Neural cell (in vitro differentiated cells): ENCODE measurements at regions not wholly inside any gene's neighbourhood (a gene's known extent, or its start where the extent isn't known, plus 50 kb on each side); places are given as distances from the start of the nearest gene placed in this dataset.

Experiments used
- H2AFZ ChIP-seq: fragments of 200-600, 300-800 bp; sonication (generic), shearing (Covaris generic); 2 replicates; pipeline ENCODE4 v1.6.0; 2014; ENCODE audit warnings: low read depth, mild to moderate bottlenecking, antibody characterized with exemption, low read length, moderate library complexity
- H3F3A ChIP-seq: fragments of 200-600 bp; shearing (Covaris generic); 2 replicates; pipeline ENCODE4 v1.6.1; 2016; ENCODE audit warnings: mild to moderate bottlenecking, moderate library complexity, mixed read lengths, antibody characterized with exemption, low read length; ENCODE audit not compliant: insufficient read depth, poor library complexity, severe bottlenecking
- H3K27ac ChIP-seq: fragments of 200-600, 300-800 bp; sonication (generic), shearing (Covaris generic); 2 replicates; pipeline ENCODE4 v1.5.1; 2014; ENCODE audit warnings: mild to moderate bottlenecking, low read length, moderate library complexity
- H3K27me3 ChIP-seq: fragments of 300-800, 200-600 bp; sonication (generic), shearing (Covaris generic); 2 replicates; pipeline ENCODE4 v1.6.0; 2014; ENCODE audit warnings: mild to moderate bottlenecking, low read depth, low read length, moderate library complexity; ENCODE audit not compliant: insufficient read depth
- H3K36me3 ChIP-seq: fragments of 300-800, 200-600 bp; sonication (generic), shearing (Covaris generic); 2 replicates; pipeline ENCODE4 v1.5.1; 2014; ENCODE audit warnings: mild to moderate bottlenecking, antibody characterized with exemption, low read length, moderate library complexity; ENCODE audit not compliant: insufficient read depth
- H3K4me2 ChIP-seq: fragments of 300-800, 200-600 bp; sonication (generic), shearing (Covaris generic); 2 replicates; pipeline ENCODE4 v1.6.0; 2014; ENCODE audit warnings: mild to moderate bottlenecking, low read length
- H3K4me3 ChIP-seq: fragments of 300-800, 200-600 bp; sonication (generic), shearing (Covaris generic); 2 replicates; pipeline ENCODE4 v1.5.1; 2014; ENCODE audit warnings: mild to moderate bottlenecking, low read length, moderate library complexity
- H3K79me2 ChIP-seq: fragments of 200-600 bp; shearing (Covaris generic); replicated peaks from 2 replicates; pipeline ENCODE4 v1.6.0; 2014; ENCODE audit warnings: mild to moderate bottlenecking, low read length, moderate library complexity; ENCODE audit not compliant: insufficient read depth
- H3K9ac ChIP-seq: fragments of 300-800, 200-600 bp; sonication (generic), shearing (Covaris generic); 2 replicates; pipeline ENCODE4 v1.6.1; 2016; ENCODE audit warnings: mild to moderate bottlenecking, low read length, mixed read lengths
- H3K9me2 ChIP-seq: fragments of 200-600 bp; shearing (Covaris generic); 2 replicates; pipeline ENCODE4 v1.6.1; 2016; ENCODE audit warnings: mild to moderate bottlenecking, low read length, mixed read lengths; ENCODE audit not compliant: insufficient read depth
- H3K9me3 ChIP-seq: fragments of 200-600, 300-800 bp; sonication (generic), shearing (Covaris generic); 2 replicates; pipeline ENCODE4 v1.6.1; 2016; ENCODE audit warnings: mild to moderate bottlenecking, mixed run types, low read length, moderate library complexity, mixed read lengths
- H4K20me1 ChIP-seq: fragments of 200-600 bp; shearing (Covaris generic); 2 replicates; pipeline ENCODE4 v1.6.1; 2016; ENCODE audit warnings: mild to moderate bottlenecking, mixed run types; ENCODE audit not compliant: insufficient read depth
- CTCF ChIP-seq: fragments of 450-650 bp; IDR thresholded peaks from 2 replicates; pipeline ENCODE4 v1.5.1; 2014; ENCODE audit warnings: antibody characterized with exemption, mild to moderate bottlenecking, moderate library complexity; ENCODE audit not compliant: poor library complexity, severe bottlenecking
- EP300 ChIP-seq: fragments of 450-650 bp; conservative IDR thresholded peaks from 2 replicates; pipeline ENCODE4 v1.6.1; 2014; ENCODE audit warnings: antibody characterized with exemption, mild to moderate bottlenecking, moderate library complexity; ENCODE audit not compliant: poor library complexity, severe bottlenecking
- EZH2 ChIP-seq: fragments of 200-600, 300-800 bp; shearing (Covaris generic), sonication (generic); IDR thresholded peaks from 2 replicates; pipeline ENCODE4 v1.6.1; 2014; ENCODE audit warnings: antibody characterized with exemption, low read length, borderline replicate concordance, mild to moderate bottlenecking; ENCODE audit not compliant: insufficient read depth, poor library complexity, severe bottlenecking
- MXI1 ChIP-seq: fragments of 450-650 bp; conservative IDR thresholded peaks from 2 replicates; pipeline ENCODE4 v1.6.1; 2014; ENCODE audit warnings: antibody characterized with exemption, mild to moderate bottlenecking; ENCODE audit not compliant: poor library complexity, severe bottlenecking
- POLR2AphosphoS5 ChIP-seq: IDR thresholded peaks from 2 replicates; pipeline ENCODE4 v1.6.1; 2012
- RAD21 ChIP-seq: fragments of 450-650 bp; conservative IDR thresholded peaks from 2 replicates; pipeline ENCODE4 v1.6.1; 2014; ENCODE audit warnings: antibody characterized with exemption, mild to moderate bottlenecking, moderate library complexity
- SMC3 ChIP-seq: fragments of 450-650 bp; conservative IDR thresholded peaks from 2 replicates; pipeline ENCODE4 v1.6.1; 2014; ENCODE audit warnings: antibody characterized with exemption, mild to moderate bottlenecking, moderate library complexity; ENCODE audit not compliant: poor library complexity
- TAF1 ChIP-seq: IDR thresholded peaks from 2 replicates; pipeline ENCODE4 v1.6.1; 2012; ENCODE audit warnings: low read depth
- TF ChIP-seq, protein P1 (sequence below): IDR thresholded peaks from 2 replicates; pipeline ENCODE4 v1.6.1; 2012; ENCODE audit warnings: borderline replicate concordance

GRCh38 chr18:38386146-38386545 lies 820.5 kb upstream of the CELF4 start:
- Histone ChIP-seq H3K36me3 (no peaks in the 10 kb centered on the region), H3K27ac (no peak overlapping the region), H3K9me2 (no peaks in the 10 kb centered on the region), H4K20me1 (no peaks in the 10 kb centered on the region), H3K27me3 (no peaks in the 10 kb centered on the region), H3K9me3 (no peaks in the 10 kb centered on the region), H3K4me3 (no peak overlapping the region), H3K4me2 (no peak overlapping the region), H3F3A (no peaks in the 10 kb centered on the region), H2AFZ (no peak overlapping the region), H3K79me2 (no peaks in the 10 kb centered on the region), H3K9ac (no peak overlapping the region)
- TF ChIP-seq EP300 (no peak), SMC3 (no peak), TAF1 (no peak), POLR2AphosphoS5 (no peak)

DNA sequence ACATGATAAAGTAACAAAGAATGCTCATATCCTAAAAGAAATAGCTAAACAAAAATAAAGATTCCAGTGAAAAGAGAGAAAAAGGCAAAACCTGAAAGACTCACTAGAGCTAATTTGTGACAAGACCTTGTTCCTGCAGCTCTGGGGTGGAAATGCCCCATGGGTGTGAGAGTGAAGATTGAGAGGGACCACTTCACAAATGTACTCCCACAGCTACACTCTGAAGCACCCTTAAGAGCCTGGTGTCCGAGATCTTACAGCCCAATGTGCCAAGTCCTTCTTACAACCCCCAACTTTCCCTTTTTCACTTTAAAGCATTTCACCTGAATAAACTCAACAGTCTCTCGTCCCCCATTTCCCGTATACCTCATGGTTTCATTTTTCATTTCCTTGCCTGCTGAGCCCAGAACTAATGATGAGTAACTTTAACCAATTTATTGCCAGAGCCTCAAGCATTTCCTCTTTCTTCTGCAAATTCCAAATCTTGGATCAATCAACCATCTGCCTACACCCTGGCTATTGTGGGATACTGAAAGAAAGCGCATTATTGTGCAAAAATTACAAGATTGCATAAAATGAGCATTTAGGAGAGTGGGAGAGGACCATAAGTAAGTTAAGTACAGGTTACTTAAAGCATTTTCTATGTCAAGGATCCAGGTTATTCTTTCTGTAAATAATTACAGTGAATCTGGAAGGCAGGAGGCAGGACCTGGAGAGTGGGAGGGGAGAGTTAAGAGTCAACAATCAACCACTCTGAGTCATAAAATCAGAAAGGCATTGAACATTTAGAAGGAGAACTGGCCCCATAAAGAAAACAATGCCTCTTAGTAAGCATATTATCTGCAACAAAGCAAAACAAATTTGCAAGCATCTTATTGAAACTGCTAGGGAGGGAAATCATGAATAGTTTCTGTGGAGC lies 804.4 kb upstream of the CELF4 start:
- Histone ChIP-seq H3K79me2 (no peaks in the 10 kb centered on the region), H4K20me1 (no peaks in the 10 kb centered on the region), H2AFZ (no peak overlapping the region), H3K4me2 (no peak overlapping the region), H3K9me2 (no peaks in the 10 kb centered on the region), H3K4me3 (no peak overlapping the region), H3K27me3 (no peaks in the 10 kb centered on the region), H3K9me3 (no peaks in the 10 kb centered on the region), H3K27ac (no peak overlapping the region), H3F3A (no peaks in the 10 kb centered on the region), H3K36me3 (no peaks in the 10 kb centered on the region), H3K9ac (no peak overlapping the region)
- TF ChIP-seq POLR2AphosphoS5 (no peak), TAF1 (no peak), MXI1 (no peak), EZH2 (no peak), RAD21 (no peak), EP300 (no peak), SMC3 (no peak)

GRCh38 chr18:38368886-38369285 lies 803.3 kb upstream of the CELF4 start:
- H4K20me1 ChIP-seq: no peaks in the 10 kb centered on the region
- H3K9me2 ChIP-seq: no peaks in the 10 kb centered on the region
- H3K9me3 ChIP-seq: no peaks in the 10 kb centered on the region
- no peaks in the 10 kb centered on the region for H3F3A ChIP-seq
- H2AFZ ChIP-seq: no peak overlapping the region
- no peaks in the 10 kb centered on the region for H3K36me3 ChIP-seq
- H3K4me3 ChIP-seq: no peak overlapping the region
- H3K27me3 ChIP-seq: no peaks in the 10 kb centered on the region
- H3K4me2 ChIP-seq: no peak overlapping the region
- TF ChIP-seq RAD21 (no peak), CTCF (no peak), MXI1 (no peak), SMC3 (no peak), EZH2 (no peak), EP300 (no peak), TAF1 (no peak), POLR2AphosphoS5 (no peak)
- TF ChIP-seq, protein P1, sequence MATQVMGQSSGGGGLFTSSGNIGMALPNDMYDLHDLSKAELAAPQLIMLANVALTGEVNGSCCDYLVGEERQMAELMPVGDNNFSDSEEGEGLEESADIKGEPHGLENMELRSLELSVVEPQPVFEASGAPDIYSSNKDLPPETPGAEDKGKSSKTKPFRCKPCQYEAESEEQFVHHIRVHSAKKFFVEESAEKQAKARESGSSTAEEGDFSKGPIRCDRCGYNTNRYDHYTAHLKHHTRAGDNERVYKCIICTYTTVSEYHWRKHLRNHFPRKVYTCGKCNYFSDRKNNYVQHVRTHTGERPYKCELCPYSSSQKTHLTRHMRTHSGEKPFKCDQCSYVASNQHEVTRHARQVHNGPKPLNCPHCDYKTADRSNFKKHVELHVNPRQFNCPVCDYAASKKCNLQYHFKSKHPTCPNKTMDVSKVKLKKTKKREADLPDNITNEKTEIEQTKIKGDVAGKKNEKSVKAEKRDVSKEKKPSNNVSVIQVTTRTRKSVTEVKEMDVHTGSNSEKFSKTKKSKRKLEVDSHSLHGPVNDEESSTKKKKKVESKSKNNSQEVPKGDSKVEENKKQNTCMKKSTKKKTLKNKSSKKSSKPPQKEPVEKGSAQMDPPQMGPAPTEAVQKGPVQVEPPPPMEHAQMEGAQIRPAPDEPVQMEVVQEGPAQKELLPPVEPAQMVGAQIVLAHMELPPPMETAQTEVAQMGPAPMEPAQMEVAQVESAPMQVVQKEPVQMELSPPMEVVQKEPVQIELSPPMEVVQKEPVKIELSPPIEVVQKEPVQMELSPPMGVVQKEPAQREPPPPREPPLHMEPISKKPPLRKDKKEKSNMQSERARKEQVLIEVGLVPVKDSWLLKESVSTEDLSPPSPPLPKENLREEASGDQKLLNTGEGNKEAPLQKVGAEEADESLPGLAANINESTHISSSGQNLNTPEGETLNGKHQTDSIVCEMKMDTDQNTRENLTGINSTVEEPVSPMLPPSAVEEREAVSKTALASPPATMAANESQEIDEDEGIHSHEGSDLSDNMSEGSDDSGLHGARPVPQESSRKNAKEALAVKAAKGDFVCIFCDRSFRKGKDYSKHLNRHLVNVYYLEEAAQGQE: no peak
- no peaks in the 10 kb centered on the region for H3K79me2 ChIP-seq
- no peak overlapping the region for H3K9ac ChIP-seq
- H3K27ac ChIP-seq: no peak overlapping the region
